SU-DHL-6 (cell line): ENCODE measurements at regions not wholly inside any gene's neighbourhood (a gene's known extent, or its start where the extent isn't known, plus 50 kb on each side); places are given as distances from the start of the nearest gene placed in this dataset.

Source experiments
- EZH2phosphoT487 ChIP-seq: fragments of 200-600 bp; sonication (generic), shearing (Covaris generic); conservative IDR thresholded peaks from 2 replicates; pipeline ENCODE4 v1.6.1; 2018; ENCODE audit warnings: mild to moderate bottlenecking, antibody characterized with exemption, low read length, moderate library complexity, mixed read lengths
- TF ChIP-seq, protein P1 (sequence below): fragments of 200-600 bp; sonication (generic); IDR thresholded peaks from one replicate; pipeline ENCODE4 v1.5.1; 2017; ENCODE audit warnings: antibody characterized with exemption, mild to moderate bottlenecking, low read length, moderate library complexity; ENCODE audit not compliant: insufficient read depth, poor library complexity, severe bottlenecking

DNA sequence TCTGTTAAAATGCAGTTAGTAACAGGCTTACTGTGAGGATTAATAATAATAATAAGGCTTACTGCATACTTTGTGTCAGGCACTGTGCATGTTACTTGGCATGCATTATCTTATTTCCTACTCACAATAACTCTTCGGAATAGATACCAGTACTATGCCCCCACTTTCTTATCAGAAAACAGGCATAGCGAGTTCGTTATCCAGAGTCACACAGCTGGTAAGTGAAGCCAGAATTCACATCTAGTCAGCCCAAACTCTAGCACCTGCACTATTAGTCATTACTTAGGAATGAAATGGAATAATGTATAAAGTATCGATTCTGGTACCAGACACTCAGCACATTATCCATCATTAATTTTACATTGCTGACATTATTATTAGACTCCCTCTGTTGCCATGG, 155.7 kb upstream of the BLID start:
- TF ChIP-seq, protein P1, sequence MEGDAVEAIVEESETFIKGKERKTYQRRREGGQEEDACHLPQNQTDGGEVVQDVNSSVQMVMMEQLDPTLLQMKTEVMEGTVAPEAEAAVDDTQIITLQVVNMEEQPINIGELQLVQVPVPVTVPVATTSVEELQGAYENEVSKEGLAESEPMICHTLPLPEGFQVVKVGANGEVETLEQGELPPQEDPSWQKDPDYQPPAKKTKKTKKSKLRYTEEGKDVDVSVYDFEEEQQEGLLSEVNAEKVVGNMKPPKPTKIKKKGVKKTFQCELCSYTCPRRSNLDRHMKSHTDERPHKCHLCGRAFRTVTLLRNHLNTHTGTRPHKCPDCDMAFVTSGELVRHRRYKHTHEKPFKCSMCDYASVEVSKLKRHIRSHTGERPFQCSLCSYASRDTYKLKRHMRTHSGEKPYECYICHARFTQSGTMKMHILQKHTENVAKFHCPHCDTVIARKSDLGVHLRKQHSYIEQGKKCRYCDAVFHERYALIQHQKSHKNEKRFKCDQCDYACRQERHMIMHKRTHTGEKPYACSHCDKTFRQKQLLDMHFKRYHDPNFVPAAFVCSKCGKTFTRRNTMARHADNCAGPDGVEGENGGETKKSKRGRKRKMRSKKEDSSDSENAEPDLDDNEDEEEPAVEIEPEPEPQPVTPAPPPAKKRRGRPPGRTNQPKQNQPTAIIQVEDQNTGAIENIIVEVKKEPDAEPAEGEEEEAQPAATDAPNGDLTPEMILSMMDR: no peak
- TF ChIP-seq EZH2phosphoT487: no peak
